OCI-LY7 (cell line): ENCODE measurements at regions not wholly inside any gene's neighbourhood (a gene's known extent, or its start where the extent isn't known, plus 50 kb on each side); places are given as distances from the start of the nearest gene placed in this dataset.

Experiments
- EZH2phosphoT487 ChIP-seq: fragments of 200-600 bp; sonication (generic); IDR thresholded peaks from 2 replicates; pipeline ENCODE4 v1.6.1; 2018; ENCODE audit warnings: low read depth, borderline replicate concordance, mild to moderate bottlenecking, mixed run types, antibody characterized with exemption, low read length, moderate library complexity, mixed read lengths
- TF ChIP-seq, protein P1 (sequence below): fragments of 200-600 bp; sonication (generic); conservative IDR thresholded peaks from 2 replicates; pipeline ENCODE4 v1.5.1; 2014; ENCODE audit warnings: mild to moderate bottlenecking, antibody characterized with exemption, low read length, moderate library complexity, mixed read lengths

DNA sequence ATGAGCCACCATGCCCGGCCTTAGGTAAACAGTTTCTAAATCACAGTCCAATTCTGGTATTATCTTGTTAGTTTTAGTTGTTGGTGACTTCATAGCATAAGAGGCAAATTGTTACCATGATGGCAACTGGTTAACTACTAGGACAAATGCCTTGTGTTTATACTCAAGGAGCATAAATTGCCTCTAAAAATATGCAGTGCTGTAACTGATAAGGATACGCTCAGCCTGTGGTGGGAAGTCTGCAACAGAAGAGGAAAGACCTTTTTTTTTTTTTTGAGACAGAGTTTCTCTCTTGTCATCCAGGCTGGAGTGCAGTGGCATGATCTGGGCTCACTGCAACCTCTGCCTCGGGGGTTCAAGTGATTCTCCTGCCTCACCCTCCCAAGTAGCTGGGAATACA is 311.9 kb upstream of the ARGLU1 start:
- TF ChIP-seq, protein P1, sequence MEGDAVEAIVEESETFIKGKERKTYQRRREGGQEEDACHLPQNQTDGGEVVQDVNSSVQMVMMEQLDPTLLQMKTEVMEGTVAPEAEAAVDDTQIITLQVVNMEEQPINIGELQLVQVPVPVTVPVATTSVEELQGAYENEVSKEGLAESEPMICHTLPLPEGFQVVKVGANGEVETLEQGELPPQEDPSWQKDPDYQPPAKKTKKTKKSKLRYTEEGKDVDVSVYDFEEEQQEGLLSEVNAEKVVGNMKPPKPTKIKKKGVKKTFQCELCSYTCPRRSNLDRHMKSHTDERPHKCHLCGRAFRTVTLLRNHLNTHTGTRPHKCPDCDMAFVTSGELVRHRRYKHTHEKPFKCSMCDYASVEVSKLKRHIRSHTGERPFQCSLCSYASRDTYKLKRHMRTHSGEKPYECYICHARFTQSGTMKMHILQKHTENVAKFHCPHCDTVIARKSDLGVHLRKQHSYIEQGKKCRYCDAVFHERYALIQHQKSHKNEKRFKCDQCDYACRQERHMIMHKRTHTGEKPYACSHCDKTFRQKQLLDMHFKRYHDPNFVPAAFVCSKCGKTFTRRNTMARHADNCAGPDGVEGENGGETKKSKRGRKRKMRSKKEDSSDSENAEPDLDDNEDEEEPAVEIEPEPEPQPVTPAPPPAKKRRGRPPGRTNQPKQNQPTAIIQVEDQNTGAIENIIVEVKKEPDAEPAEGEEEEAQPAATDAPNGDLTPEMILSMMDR = no peak
- TF ChIP-seq EZH2phosphoT487 = no peak
